CD4-positive, alpha-beta T cell treated with Interleukin-12 subunit alpha and Interleukin-12 subunit beta, for 1 hour (primary cell): ENCODE measurements at regions not wholly inside any gene's neighbourhood (a gene's known extent, or its start where the extent isn't known, plus 50 kb on each side); places are given as distances from the start of the nearest gene placed in this dataset.

Experiments used
- DNase-seq: peaks from one replicate; pipeline ENCODE4 v3.0.0-alpha.2; 2020

GRCh38 chr7:16223963-16224707 lies 197.2 kb downstream of the CRPPA start:
- peak; percentile 28 for DNase-seq

- no peak for DNase-seq
Measured at GRCh38 chr7:16212610-16213009, 208.7 kb downstream of the CRPPA start.

DNA sequence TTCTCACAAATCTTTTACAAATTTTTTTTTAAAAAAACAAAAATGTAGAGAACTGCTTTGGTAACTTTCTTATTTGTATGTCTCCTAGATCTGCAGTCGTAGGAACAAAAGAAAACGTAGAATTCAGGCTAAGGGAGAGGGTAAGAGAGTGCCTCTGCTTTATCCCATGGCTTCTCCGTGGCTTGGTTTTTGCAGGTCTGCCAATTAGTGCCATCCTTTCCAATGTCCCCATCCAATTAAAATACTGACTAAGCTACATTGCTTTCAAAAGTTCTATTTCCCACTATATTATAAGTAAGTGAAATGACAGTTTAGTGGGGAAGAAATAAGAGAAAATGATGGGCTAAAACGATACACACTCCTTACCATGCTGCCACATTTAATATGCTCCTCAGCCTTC lies 209.3 kb downstream of the CRPPA start:
- no peak for DNase-seq

DNA sequence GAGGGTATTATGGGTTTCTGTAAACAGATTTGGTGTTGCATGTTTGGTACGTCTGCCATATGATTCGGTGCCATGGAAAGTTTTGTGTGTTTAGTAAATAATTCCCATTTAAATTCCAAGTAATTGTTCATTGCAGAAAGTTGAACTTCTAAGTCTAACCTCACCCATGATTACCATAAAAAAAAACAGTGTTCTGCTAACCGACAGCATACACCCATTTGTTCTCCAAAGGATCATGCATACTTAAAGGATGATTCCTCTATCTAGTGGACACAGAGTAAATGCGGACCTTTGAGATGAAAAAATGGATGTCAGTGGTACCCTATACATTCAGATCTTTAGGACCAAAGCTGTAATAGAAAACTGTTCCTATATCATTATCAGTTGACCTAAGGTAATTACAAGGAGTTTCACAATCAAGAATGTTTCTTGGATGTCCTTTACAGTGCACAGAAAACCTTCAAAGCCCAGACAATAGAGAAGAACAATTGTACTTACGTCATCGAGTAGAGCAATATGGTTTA lies 209.9 kb downstream of the CRPPA start:
- DNase-seq: no peak

- no peak for DNase-seq
Measured at GRCh38 chr7:16210171-16210570, 211.2 kb downstream of the CRPPA start.

GRCh38 chr7:16207321-16207720 lies 214.0 kb downstream of the CRPPA start:
- DNase-seq: no peak

- DNase-seq: no peak
Measured at GRCh38 chr7:16205466-16205865, 215.9 kb downstream of the CRPPA start.

DNA sequence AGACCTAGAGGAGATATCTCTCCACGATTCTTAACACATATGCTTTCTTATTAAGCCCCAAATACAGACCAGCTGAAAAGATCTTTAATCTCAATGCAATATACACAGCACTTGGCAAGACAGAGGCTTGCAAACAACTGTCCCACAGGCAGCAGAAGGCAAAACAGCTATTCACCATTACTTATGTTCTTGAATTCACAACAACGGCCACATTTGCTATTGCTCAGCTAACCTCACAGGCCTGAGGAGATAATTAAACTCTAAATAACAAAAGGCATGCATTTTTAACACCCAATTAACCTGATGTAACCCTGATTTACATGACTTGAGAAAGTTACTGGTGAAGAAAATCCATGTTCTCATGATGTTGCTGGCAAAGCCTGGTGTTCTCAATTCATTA lies 216.4 kb downstream of the CRPPA start:
- no peak for DNase-seq

DNA sequence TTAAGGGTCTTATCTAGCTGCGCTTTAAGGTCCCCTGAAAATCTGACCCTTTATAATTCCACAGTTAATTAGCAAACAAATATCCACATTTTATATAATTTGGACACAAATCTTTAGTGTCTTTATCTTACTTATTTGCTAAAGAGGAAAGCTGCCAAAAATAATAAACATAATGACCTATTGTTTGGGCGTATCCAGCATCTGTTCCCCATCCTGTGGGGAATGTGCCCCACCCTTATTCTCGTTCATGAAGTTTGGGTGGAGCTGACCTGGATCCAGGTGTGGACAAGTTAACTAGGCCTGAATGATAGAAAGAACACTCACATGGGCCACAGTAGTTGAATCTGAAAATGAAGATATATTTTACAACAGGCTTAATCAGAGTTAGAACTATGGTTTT lies 218.3 kb downstream of the CRPPA start:
- DNase-seq: no peak

DNA sequence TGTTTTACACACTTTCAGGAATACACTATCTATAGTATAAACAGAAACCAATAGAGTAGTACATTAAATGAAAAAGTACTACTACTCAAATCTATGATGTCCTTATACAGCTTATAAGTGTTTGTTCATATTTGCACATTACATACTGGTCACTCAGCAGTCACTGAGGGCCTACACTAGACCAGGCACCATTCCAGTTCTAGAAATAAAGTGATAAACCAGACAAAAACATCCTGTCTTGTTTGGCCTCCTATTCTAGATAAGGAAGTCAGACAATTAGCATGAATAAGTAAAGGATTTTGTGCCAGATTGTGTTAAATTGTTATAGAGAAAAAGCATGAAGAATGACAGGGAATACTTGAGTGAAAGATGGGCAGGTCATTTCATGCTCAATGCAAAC lies 219.0 kb downstream of the CRPPA start:
- no peak for DNase-seq

- no peak for DNase-seq
Measured at GRCh38 chr7:16200591-16200990, 220.7 kb downstream of the CRPPA start.

- no peak for DNase-seq
Measured at GRCh38 chr7:16193631-16194030, 227.7 kb downstream of the CRPPA start.

GRCh38 chr7:16189026-16189715 lies 232.2 kb downstream of the CRPPA start:
- no peak for DNase-seq

GRCh38 chr7:16187131-16187530 lies 234.2 kb downstream of the CRPPA start:
- DNase-seq: no peak

- DNase-seq: no peak
Measured at GRCh38 chr7:16178585-16178984, 242.8 kb downstream of the CRPPA start.

- no peak for DNase-seq
Measured at GRCh38 chr7:16178092-16178491, 243.2 kb downstream of the CRPPA start.

DNA sequence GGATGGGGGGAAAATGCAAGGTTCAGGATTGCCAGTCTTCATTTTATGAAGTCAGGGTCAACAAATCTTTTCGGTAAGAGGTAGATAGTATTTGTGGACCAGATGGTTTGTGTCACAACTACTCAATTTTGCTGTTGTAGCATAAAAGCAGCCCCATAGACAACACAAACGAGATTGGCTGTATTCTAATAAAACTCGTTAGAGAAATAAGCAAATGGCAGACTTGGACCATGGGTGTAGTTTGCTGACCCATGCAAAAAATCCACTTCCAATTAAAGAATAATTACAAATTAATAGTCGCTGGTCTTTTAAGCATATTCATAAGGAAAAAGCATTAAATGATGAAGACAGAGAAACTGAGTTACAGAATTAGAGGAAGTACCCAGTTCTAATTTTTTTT lies 247.1 kb downstream of the CRPPA start:
- no peak for DNase-seq

GRCh38 chr7:16172366-16172765 lies 249.0 kb downstream of the CRPPA start:
- no peak for DNase-seq

DNA sequence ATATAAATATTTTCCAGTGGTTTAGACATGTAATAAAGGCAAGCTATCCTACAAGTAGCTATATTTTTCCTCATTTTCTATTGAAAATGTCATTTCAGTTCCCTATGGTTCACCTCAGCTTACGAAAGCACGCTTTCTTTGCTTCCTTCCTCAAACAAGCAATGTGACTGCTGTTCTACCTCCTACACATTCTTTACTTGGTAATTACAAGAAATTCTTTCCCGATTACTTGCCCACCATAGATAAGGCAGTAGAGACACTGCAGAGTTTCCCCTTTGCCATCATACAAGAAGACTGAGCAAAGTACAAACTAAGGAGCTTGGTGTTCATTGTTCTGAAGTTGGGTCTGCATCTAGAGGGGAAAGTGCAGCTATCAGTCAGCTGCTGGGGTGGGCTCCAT lies 249.4 kb downstream of the CRPPA start:
- no peak for DNase-seq

- DNase-seq: no peak
Measured at GRCh38 chr7:16170671-16171070, 250.7 kb downstream of the CRPPA start.

- no peak for DNase-seq
Measured at GRCh38 chr7:16169537-16169936, 251.8 kb downstream of the CRPPA start.

DNA sequence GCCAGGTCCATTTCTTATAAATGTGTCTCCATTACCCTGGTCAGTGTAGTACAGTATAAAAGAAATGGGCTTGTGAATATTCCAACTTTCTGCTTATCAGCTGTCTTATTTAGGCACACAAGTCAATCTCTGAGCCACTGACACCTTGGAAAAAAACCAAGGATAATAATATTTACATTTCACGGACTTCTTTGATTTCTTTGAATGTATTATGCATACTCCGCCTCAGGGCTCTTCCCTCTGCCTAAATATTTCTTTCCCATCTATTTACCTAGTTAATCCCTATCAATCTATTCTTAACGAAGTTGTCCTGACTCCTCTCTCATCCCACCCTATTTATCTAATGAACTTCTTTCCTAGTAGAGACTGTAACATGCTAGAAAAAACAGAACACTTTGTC lies 253.8 kb downstream of the CRPPA start:
- no peak for DNase-seq

DNA sequence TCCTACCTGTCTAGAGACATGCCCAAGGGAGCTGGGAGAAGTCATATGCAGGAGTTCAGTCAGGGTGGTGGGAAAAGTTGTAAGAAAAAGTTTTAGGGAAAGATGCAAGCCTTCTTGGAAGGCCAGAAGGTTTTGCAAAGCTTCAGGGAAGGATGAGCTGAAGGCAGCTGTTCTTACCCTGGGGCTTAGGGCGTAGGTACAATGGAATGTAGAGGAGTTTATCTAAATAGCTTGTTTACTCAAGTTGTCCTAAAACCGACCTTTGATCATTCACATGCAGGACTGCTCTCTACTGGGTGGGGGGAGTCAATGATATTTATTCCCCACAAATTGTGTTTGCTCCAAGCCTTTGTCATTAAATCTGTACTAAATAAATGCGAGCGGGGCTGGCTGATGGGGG lies 277.0 kb downstream of the CRPPA start:
- no peak for DNase-seq

- no peak for DNase-seq
Measured at GRCh38 chr7:16137944-16138343, 283.4 kb downstream of the CRPPA start.

GRCh38 chr7:16136896-16137295 lies 284.4 kb downstream of the CRPPA start:
- no peak for DNase-seq
